ENCODE measurements at regions not wholly inside any gene's neighbourhood (a gene's known extent, or its start where the extent isn't known, plus 50 kb on each side); places are given as distances from the start of the nearest gene placed in this dataset.

DNA sequence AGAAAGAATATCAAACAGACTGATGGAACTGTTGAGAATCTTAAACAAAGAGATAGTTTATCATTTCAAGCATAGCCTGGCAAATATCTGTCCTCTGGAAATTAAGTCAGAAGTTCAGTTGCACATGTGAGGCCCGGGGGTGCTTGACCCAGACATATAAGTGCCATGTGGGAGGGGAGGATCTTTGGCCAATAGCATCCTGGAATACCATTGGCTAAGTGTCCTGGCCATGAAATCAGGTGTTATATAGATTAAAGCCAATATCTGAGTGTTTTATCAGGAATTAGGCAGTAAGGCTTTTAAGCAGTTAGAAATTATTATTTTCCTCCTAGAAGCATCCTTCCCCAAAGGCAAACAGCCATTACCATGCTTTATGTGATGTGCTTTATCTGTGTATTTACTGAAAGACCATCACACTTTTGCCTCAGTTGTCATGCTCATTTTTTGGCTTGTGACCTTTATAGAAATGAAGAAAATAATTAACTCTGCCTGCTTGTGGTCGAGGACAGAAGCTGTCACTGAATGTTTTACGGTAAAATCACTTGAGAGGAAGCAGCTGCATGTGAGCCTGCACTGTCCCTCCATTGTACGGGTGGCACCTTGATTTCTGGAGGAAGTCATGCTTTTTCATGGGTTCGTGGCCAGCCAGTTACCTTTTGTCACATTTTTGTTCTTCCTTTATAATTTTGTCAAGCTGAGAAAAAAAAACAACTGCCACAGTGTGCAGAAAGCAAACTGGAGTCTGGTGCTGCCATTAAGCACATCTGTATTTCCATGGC is 259.9 kb upstream of the FMN2 start:
- no peak overlapping the region for H3K4me3 ChIP-seq (ENCODE audit: low read depth, low read length)
- DNase-seq (ENCODE audit: low read depth) = no peak
- TF ChIP-seq, protein P1, sequence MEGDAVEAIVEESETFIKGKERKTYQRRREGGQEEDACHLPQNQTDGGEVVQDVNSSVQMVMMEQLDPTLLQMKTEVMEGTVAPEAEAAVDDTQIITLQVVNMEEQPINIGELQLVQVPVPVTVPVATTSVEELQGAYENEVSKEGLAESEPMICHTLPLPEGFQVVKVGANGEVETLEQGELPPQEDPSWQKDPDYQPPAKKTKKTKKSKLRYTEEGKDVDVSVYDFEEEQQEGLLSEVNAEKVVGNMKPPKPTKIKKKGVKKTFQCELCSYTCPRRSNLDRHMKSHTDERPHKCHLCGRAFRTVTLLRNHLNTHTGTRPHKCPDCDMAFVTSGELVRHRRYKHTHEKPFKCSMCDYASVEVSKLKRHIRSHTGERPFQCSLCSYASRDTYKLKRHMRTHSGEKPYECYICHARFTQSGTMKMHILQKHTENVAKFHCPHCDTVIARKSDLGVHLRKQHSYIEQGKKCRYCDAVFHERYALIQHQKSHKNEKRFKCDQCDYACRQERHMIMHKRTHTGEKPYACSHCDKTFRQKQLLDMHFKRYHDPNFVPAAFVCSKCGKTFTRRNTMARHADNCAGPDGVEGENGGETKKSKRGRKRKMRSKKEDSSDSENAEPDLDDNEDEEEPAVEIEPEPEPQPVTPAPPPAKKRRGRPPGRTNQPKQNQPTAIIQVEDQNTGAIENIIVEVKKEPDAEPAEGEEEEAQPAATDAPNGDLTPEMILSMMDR (IDR thresholded peaks at IDR 0.05; ENCODE audit: insufficient read depth, low read depth, low read length, missing control alignments) = no peak

GRCh38 chr1:239833723-239834122 is 258.0 kb upstream of the FMN2 start:
- TF ChIP-seq, protein P1 (IDR thresholded peaks at IDR 0.05; ENCODE audit: insufficient read depth, low read depth, low read length, missing control alignments) = no peak
- no peak for DNase-seq (ENCODE audit: low read depth)
- H3K4me3 ChIP-seq (ENCODE audit: low read depth, low read length) = no peak overlapping the region

- no peak for DNase-seq (ENCODE audit: low read depth)
- no peak overlapping the region for H3K4me3 ChIP-seq (ENCODE audit: low read depth, low read length)
- TF ChIP-seq, protein P1 (IDR thresholded peaks at IDR 0.05; ENCODE audit: insufficient read depth, low read depth, low read length, missing control alignments) = no peak
These were observed 255.7 kb upstream of the FMN2 start for GRCh38 chr1:239835946-239836440.

DNA sequence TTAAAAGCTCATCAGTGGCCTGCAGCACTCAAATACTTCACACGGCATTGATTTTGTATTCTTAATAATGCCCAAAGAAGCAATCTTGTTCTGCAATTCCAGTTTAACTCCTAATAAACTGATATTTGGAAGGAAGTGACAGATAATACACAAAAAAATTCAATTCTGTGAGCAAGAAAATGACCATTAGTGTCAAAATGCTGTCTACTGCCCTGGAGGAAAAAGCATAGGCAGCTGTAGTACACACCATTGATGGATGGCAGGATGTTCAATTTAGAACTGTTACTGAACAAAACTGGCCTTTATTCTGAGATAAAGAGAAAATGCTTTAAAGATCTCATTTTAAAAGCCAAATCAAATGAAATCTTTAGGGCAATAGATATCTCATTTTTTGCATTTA is 251.3 kb upstream of the FMN2 start:
- H3K4me3 ChIP-seq (ENCODE audit: low read depth, low read length) = no peak overlapping the region
- DNase-seq (ENCODE audit: low read depth) = no peak
- TF ChIP-seq, protein P1 (IDR thresholded peaks at IDR 0.05; ENCODE audit: insufficient read depth, low read depth, low read length, missing control alignments) = no peak

GRCh38 chr1:239840790-239841189 is 250.9 kb upstream of the FMN2 start:
- TF ChIP-seq, protein P1 (IDR thresholded peaks at IDR 0.05; ENCODE audit: insufficient read depth, low read depth, low read length, missing control alignments) = no peak
- H3K4me3 ChIP-seq (ENCODE audit: low read depth, low read length) = no peak overlapping the region
- no peak for DNase-seq (ENCODE audit: low read depth)

DNA sequence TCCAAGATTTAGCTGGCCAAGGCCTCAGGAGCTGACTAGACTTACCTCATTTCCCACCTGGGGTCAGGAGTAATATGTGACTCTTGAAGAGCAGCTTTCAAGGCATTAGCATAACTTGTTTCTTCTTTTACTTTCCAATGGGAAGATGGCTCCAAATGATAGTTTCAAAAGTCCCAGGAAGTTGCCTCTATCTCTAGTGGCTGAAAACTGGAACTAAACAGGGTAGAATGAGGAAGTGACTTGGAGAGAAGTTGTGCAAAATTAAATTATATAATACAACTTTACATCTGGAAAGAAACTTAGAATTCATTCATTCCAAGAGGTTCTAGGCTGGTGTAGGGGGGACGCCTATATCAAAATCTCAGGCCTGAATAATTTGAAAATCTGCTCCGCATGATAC is 250.1 kb upstream of the FMN2 start:
- TF ChIP-seq, protein P1 (IDR thresholded peaks at IDR 0.05; ENCODE audit: insufficient read depth, low read depth, low read length, missing control alignments) = no peak
- no peak overlapping the region for H3K4me3 ChIP-seq (ENCODE audit: low read depth, low read length)
- DNase-seq (ENCODE audit: low read depth) = no peak

GRCh38 chr1:239843541-239843940 is 248.1 kb upstream of the FMN2 start:
- no peak for DNase-seq (ENCODE audit: low read depth)
- TF ChIP-seq, protein P1 (IDR thresholded peaks at IDR 0.05; ENCODE audit: insufficient read depth, low read depth, low read length, missing control alignments) = no peak
- no peak overlapping the region for H3K4me3 ChIP-seq (ENCODE audit: low read depth, low read length)
